ENCODE measurements at regions not wholly inside any gene's neighbourhood (a gene's known extent, or its start where the extent isn't known, plus 50 kb on each side); places are given as distances from the start of the nearest gene placed in this dataset.

GRCh38 chr1:45266151-45266801, 59.9 kb upstream of the ZSWIM5 start:
- TF ChIP-seq CTCF (conservative IDR thresholded peaks at IDR 0.05) (no peak), EZH2 (IDR thresholded peaks at IDR 0.05; ENCODE audit: low read depth) (no peak)
